ENCODE measurements at regions not wholly inside any gene's neighbourhood (a gene's known extent, or its start where the extent isn't known, plus 50 kb on each side); places are given as distances from the start of the nearest gene placed in this dataset.
"Not testable (repeated sequence)": the region's sequence is repeated elsewhere in the genome, so short reads cannot be mapped to it uniquely, and the experiment has no call there.

DNA sequence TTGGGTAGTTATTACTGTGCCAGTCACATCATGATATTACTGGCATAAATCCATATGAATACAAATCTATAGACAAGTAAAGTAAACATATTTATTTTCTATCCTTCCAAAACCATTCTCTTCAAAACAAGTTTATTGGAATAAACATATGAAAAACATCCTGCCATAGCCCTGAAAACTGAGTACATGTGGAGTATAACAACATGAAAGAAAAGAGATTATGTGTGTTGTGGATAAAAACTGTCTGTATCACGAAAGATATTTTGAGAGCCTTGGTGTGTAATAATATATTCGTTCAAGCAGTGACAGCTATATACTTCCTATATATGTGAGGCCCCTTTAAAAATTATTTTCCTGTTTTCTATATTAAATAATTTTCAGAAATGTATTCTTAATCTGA is 1742.2 kb downstream of the ARAP2 start:
- no peak for DNase-seq

DNA sequence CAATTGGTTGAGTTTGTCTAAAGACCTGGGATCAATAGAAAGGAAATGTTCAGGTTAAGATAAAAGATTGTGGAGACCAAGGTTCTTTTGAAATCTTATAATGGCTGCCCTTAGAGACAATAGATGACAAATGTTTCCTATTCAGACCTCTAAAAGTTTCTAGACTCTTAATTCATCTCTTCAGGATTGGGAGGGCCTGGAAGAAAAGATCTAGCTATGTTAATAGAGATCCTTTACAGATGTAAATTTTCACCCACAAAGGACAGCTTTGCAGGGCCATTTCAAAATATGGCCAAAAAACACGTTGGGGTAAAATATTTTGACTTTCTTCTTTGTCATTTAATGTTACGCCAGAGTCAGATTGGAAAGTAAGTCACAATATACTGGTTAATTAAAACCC is 1739.6 kb downstream of the ARAP2 start:
- not testable (repeated sequence) for DNase-seq

DNA sequence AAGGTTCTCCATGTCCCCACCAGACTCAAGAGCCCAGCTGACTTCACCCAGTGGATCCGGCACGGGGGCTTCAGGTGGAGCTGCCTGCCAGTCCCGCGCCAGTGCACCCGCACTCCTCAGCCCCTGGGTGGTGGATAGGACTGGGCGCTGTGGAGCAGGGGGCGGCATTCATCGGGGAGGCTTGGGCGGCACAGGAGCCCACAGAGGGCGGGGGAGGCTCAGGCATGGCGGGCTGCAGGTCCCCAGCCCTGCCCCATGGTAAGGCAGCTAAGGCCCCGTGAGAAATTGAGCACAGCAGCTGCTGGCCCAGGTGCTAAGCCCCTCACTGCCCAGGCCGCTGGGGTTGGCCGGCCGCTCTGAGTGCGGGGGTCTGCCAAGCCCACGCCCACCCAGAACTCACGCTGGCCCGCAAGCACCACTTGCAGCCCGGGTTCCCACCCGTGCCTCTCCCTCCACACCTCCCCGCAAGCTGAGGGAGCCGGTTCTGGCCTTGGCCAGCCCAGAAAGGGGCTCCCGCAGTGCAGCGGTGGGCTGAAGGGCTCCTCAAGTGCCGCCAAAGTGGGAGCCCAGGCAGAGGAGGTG is 1737.7 kb downstream of the ARAP2 start:
- not testable (repeated sequence) for DNase-seq

DNA sequence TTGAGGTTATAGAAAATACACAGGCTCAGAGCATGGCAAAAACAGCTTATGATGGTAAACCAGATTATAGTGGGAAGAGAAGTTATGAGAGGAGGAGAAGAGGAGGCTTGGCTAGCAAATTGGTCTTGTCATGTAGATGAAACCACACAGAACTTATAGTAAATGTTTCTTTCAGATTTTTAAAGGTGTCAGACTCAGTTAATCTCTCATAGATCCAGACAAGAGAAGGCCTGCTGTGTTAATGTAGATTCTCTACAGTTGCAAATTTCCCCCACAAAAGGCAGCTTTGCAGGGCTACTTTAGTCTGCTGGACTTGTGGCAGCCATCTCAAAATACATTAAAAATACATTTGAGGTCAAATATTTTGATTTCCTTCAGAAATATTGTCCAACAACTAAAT is 1731.7 kb downstream of the ARAP2 start:
- DNase-seq: no peak

GRCh38 chr4:34516524-34516923 is 1727.8 kb downstream of the ARAP2 start:
- DNase-seq: no peak

GRCh38 chr4:34534916-34535315 is 1709.4 kb downstream of the ARAP2 start:
- no peak for DNase-seq

- no peak for DNase-seq
These were observed 1678.2 kb downstream of the ARAP2 start for GRCh38 chr4:34566091-34566490.

- DNase-seq: no peak
These were observed 1672.3 kb downstream of the ARAP2 start for GRCh38 chr4:34572026-34572425.

DNA sequence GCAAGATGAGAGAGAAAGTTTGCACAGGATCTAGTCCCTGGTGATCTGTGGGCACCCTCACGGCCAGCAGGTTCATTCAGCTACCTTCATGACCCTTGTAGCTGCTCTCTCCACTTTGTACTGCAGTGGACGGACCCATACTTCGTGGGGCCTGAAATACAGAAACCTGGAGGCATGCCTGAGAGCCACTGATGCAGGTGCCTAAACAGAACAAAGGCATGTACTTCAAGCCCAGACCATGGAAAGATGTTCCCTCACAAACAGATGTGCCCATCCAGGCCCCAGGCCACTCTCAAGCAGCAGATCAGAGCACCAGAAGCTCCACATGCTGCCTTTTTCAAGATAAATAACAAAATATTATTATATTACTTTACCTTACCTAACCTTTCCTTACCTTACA is 1629.0 kb downstream of the ARAP2 start:
- no peak for DNase-seq

DNA sequence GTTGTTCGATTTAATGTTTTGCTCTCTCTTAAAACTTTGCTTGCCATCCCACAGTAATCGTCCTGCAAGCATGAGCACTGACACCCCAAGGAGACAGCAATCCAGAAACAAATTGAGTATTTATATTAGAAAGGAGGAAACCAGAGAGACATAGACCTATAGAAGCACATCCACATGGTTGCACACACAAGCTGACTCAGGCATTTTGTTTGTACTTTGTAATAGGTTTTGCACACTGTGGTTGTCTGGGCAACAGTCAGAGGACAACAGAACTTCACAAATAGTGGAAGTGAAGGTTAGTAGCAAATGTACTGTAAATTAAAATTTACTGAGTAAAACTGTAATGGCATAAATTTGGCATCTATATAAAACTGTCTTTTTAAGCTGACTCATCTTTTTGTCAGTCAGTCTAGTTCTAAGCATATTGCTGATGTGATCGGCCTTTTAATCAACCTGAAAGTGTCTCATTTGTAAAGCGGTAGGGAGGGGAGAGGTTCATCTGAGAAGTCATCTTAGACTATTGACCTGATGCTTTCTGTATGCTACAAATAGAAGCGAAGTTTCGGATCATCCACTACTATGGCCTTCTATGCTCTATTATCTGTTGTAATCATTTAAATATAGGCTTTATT is 1624.7 kb downstream of the ARAP2 start:
- no peak for DNase-seq

- DNase-seq: no peak
These were observed 1615.8 kb downstream of the ARAP2 start for GRCh38 chr4:34628471-34628870.

GRCh38 chr4:34629451-34629850 is 1614.9 kb downstream of the ARAP2 start:
- no peak for DNase-seq

DNA sequence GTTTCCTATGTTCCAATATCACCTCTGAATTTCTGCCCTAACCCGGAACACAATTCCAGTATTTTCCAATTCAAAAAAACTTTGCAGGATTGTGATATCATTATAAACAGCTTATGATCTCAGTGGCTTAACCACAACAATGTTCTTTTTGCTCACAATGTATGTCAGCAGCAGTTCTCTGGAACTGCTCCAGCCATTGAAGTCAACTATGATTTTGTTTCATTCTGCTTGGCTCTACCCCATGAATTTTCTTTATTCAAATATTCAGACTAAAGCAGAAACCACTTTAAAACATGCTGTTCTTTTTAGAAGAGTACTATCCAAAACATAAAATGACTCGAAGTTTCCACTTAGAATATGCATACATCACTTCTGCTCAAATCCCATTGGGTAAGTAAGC is 1611.1 kb downstream of the ARAP2 start:
- DNase-seq: no peak

GRCh38 chr4:34636623-34637022 is 1607.7 kb downstream of the ARAP2 start:
- no peak for DNase-seq

DNA sequence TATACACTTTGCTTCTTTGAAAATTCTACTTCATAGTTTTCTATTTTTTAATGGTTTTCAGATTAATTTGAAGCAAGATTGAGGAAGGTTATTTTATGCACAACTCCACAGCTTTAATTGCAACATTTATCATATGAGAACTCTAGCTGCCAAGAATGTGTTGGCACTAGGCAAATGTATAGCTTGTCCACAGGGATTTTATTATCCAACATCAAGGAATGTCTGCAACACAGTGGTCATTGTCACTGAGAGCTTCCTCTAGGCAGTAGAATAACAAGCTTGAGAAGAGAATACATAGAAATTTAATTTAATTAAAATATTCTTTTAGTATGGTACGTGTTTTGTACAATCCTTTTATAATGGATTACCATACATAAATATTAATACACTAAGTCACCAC is 1600.8 kb downstream of the ARAP2 start:
- no peak for DNase-seq

- DNase-seq: no peak
These were observed 1599.7 kb downstream of the ARAP2 start for GRCh38 chr4:34644579-34645115.

- DNase-seq: no peak
These were observed 1594.6 kb downstream of the ARAP2 start for GRCh38 chr4:34649716-34650115.

DNA sequence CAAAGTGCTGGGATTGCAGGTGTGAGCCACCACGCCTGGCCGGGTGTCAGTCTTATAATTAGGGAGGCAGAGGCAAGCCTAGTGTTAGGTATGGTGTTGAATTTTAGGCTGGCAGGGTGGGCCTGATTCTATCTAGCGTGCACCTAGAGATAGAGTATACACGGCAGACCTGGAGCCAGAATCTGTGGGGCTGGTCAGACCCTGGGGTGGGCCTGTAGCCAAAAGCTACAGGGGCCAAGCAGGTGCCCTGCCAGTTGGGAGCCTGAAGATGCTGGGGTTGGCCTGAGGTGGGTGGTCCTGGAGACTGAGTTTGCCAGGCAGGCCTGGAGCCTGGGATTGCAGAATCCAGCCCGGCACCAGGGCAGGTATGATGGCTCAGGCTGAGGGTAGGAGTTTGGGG is 1580.3 kb downstream of the ARAP2 start:
- no peak for DNase-seq

- no peak for DNase-seq
These were observed 1567.9 kb downstream of the ARAP2 start for GRCh38 chr4:34676400-34676799.

- DNase-seq: no peak
These were observed 1565.9 kb downstream of the ARAP2 start for GRCh38 chr4:34678431-34678830.

- DNase-seq: no peak
These were observed 1565.1 kb downstream of the ARAP2 start for GRCh38 chr4:34679228-34679627.

GRCh38 chr4:34709564-34709963 is 1534.8 kb downstream of the ARAP2 start:
- DNase-seq: no peak

DNA sequence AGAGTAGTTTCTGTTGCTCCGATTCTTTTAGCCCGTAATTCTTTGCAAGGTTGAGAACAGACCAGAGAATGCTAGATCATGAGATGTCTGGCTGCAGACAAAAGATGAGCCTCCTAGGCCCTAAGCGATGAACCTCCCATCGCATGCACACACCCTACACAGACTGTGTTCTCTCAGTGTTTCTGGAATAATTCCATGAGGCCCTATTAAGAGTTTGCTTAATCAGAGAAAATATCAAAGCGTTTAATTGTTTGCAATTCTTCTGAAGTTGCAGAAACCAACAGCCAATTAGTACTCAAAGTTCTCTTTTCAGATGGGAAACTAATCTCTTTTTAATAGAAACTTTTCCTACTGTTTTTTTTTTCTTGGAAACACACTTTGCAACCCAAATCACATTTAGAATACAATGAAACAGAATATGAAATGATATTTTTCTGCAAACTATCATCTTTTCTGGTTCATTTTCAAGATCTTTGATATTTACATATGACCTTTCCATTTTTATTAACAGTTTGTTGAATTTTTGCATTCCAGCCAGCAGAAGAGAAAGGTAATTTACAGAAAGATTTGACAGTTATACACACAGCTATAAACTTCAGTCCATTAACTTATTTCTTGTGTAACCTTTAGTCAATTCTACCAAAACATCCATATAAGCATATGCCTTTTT is 1525.6 kb downstream of the ARAP2 start:
- DNase-seq: no peak

GRCh38 chr4:34720571-34720970 is 1523.7 kb downstream of the ARAP2 start:
- peak; percentile 5 for DNase-seq
